GM21619 (cell line): ENCODE measurements at regions not wholly inside any gene's neighbourhood (a gene's known extent, or its start where the extent isn't known, plus 50 kb on each side); places are given as distances from the start of the nearest gene placed in this dataset.
"Not testable (repeated sequence)": the region's sequence is repeated elsewhere in the genome, so short reads cannot be mapped to it uniquely, and the experiment has no call there.

Source experiments
- ATAC-seq: cut with Tn5 transposase; IDR thresholded peaks from one replicate; pipeline ENCODE4 v1.9.1; 2021; ENCODE audit not compliant: unreplicated experiment

GRCh38 chr15:87549860-87550259 is 706.7 kb downstream of the NTRK3 start:
- no peak for ATAC-seq

GRCh38 chr15:87549296-87549695 is 707.2 kb downstream of the NTRK3 start:
- no peak for ATAC-seq

GRCh38 chr15:87548590-87548989 is 707.9 kb downstream of the NTRK3 start:
- not testable (repeated sequence) for ATAC-seq

GRCh38 chr15:87547470-87548181 is 708.9 kb downstream of the NTRK3 start:
- ATAC-seq = no peak

- ATAC-seq = no peak
These were observed 718.2 kb downstream of the NTRK3 start for GRCh38 chr15:87538327-87538834.

GRCh38 chr15:87537295-87537694 is 719.2 kb downstream of the NTRK3 start:
- ATAC-seq = no peak

GRCh38 chr15:87533637-87534036 is 722.9 kb downstream of the NTRK3 start:
- not testable (repeated sequence) for ATAC-seq

GRCh38 chr15:87528873-87529272 is 727.7 kb downstream of the NTRK3 start:
- ATAC-seq = no peak

- no peak for ATAC-seq
These were observed 728.7 kb downstream of the NTRK3 start for GRCh38 chr15:87527875-87528274.

- ATAC-seq = no peak
These were observed 729.1 kb downstream of the NTRK3 start for GRCh38 chr15:87527416-87527815.

GRCh38 chr15:87523516-87523915 is 733.0 kb downstream of the NTRK3 start:
- no peak for ATAC-seq

GRCh38 chr15:87522997-87523396 is 733.5 kb downstream of the NTRK3 start:
- ATAC-seq = no peak

- ATAC-seq = no peak
These were observed 737.6 kb downstream of the NTRK3 start for GRCh38 chr15:87518957-87519356.

- no peak for ATAC-seq
These were observed 748.5 kb downstream of the NTRK3 start for GRCh38 chr15:87508086-87508485.

GRCh38 chr15:87502173-87502572 is 754.4 kb downstream of the NTRK3 start:
- no peak for ATAC-seq

GRCh38 chr15:87500240-87500639 is 756.3 kb downstream of the NTRK3 start:
- no peak for ATAC-seq

GRCh38 chr15:87498560-87498959 is 758.0 kb downstream of the NTRK3 start:
- ATAC-seq = no peak

- ATAC-seq = no peak
These were observed 759.7 kb downstream of the NTRK3 start for GRCh38 chr15:87496795-87497194.

- ATAC-seq = no peak
These were observed 760.4 kb downstream of the NTRK3 start for GRCh38 chr15:87496109-87496508.

- ATAC-seq = no peak
These were observed 762.7 kb downstream of the NTRK3 start for GRCh38 chr15:87493803-87494202.

GRCh38 chr15:87492321-87492720 is 764.2 kb downstream of the NTRK3 start:
- no peak for ATAC-seq

- no peak for ATAC-seq
These were observed 765.9 kb downstream of the NTRK3 start for GRCh38 chr15:87490666-87491065.
